ENCODE measurements at regions not wholly inside any gene's neighbourhood (a gene's known extent, or its start where the extent isn't known, plus 50 kb on each side); places are given as distances from the start of the nearest gene placed in this dataset.

DNA sequence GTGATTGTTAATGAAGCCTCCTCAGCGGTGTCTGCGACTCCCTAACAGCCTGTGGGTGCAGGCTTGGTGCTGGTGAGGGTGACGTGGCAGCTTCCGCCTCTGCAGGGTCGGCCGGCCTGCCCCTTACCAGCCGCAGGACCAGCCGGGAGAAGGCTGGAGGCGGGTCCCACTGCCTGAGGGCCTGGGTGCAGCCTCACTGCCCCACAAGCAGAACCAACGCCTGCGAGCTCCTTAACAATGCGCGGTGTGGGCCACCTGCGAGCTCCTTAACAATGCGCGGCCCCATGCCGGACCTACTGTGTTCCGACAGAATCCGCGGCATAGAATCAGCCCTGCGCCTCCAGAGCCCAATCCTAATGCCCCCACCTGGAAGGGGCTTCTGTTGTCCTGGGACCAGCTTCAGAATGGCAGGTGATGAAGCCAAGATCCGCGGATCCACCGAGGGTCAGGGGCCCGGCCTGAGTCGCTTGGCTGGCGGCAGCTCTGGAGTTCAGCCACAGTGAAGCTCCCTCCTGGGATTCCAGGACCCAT, 54.4 kb upstream of the AJAP1 start:
- no peak for DNase-seq

DNA sequence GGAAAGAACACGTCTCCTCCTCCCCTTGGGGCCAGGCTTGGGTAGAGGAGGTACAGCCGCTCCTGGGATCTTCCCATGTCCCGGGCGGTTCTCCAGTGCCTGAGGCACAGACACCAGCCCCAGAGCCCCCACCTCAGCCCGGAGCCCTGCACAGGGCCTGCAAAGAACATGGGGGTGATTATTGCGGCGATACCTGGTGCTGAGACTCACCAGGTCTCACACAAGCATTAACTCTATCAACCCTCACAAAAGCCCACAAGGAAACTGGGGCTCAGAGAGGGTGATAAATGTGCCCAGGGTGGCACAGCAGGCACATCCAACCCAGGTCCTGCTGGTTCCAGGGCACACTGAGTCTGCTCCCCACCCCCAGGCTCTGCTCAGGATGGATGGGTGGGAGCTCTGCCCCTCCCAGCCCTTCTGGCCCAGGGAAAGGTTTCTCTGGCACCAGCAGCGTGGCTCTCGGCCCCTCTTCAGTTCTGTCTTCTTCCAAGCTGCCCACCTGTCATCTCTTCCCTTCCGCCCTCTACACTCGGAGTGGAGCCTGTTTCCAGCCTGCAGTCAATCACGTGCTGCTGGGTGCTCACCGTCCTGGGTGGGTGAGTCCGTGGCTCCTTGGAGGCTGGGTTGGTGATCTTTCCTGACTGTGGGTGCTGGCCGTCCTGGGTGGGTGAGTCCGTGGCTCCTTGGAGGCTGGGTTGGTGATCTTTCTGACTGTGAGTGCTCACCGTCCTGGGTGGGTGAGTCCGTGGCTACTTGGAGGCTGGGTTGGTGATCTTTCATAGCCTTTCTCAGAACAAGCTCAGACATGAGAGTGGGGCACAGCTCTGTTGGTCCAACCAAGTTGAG, 53.6 kb upstream of the AJAP1 start:
- DNase-seq: no peak

DNA sequence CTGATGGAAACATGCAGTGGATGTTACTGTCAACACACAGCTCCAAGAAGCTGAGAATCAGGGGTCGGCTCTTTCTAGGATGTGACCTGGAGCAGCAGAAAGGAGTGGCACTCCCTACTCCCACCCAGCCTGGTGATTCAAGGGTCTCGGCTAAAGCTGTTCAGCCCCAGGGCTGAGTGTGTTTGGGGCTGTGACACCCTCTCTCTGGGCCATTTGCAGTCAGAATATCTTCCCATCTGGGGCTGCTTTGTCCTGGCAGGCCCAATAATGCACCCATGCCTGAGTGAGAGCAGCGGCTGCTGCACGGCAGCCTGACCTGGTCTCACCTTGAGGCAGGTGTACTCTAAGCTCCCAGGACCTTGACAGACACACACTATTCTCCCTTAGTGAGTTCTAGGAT, 52.5 kb upstream of the AJAP1 start:
- DNase-seq: no peak

DNA sequence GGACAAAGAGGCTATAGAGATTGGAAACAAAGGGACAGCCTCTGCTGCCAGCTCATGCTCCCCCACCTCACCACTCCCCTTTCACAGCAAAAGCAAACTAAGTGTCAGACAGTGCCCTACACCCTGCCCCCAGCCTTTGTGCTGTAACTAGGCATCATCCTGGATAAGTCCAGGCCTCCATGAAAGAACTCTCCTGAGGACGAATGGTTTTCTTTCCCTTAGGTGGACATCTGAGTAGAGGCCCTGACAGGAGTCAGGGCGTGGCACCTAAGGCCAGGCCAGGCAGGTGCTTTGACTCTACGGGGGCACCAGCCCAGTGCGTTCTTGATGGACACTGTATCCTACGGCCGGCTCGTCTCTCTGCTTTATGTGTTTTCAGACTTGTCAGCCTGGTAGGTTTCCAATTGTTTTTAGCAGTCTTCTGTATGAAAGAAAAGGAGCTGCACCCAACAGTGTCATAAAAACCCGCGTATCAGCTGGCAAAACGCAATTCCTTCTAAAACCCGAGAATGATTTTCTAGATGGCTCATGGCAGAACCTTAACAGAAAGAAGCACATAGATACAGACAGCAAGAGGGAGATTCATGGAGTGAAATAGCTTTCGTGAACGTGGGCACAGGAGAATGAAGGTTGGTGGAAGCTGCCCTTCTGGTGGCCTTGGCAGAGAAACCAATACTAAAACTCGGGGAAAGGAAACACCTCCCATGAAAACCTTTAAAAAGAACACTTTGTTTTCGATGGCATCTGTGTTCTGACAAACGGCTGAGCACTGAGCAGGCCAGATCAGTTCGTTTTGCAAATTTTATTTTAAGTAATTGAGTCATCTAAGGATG, 51.7 kb upstream of the AJAP1 start:
- DNase-seq: no peak

DNA sequence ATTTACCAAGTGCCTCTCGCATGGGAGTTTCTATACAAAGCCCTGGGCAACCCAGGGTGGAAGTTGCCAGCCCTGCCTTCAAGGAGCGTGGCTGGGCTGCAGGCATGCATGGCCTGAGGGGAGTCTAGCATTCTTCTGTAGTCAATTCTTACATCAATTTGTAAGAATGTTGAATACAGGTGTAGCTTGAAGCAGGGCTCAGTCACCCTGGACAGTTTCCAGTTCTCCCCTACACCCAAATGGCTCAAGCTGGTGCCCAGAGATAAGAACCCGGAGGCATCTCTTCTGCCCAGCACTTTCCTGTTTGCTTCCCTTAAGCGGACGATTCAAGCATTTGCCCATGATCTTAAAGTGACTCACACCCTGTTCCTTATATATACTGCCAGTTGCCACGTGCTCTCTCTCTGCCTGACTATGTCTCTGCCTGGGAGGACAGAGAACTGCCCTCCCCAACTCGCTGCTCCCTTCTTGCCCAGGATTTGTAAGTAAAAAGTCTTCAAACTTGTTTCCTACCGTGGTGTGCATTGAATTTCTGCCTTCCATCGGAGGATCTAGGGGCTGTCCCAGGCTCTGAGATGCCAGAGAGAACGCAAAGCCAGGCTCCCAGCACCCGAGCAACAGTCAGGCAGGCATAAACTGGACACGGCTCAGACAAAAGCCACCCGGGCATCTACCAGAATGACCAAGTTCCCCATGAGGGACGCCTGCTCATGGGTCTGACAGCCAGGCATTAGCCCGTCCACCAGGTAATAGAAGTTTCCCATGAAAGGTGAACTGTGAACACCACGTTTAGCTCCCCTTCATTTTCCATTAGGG, 50.9 kb upstream of the AJAP1 start:
- no peak for DNase-seq
